ENCODE measurements at regions not wholly inside any gene's neighbourhood (a gene's known extent, or its start where the extent isn't known, plus 50 kb on each side); places are given as distances from the start of the nearest gene placed in this dataset.

DNA sequence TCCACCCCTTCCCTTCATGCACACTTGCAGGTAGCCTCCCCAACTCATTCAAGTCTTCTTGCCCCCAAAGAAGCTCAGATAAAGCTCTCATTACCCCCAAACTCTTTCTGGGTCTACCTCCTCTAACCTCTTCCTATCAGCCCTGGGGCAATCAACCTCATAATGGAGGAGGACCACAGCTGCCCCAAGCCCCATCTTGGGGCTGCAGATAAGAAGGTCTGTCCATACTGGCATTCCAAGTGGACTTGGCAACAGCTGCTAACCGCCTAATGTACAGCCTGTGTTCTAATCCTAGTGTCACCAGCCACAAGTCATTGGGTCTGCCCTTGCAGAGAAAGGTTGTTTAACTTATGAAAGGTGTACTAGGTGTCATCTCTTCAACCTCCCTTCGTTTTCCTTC lies 107.4 kb upstream of the ADGRF1 start:
- no peaks in the 10 kb centered on the region; the same call in 2 of the 3 replicates for H3K9me3 Mint-ChIP-seq
- no peaks in the 10 kb centered on the region for H3K36me3 ChIP-seq (ENCODE audit: insufficient read depth)
- no peaks in the 10 kb centered on the region for H3K27me3 ChIP-seq (ENCODE audit: insufficient read depth)
- no peaks in the 10 kb centered on the region for H4K20me1 ChIP-seq (replicated peaks; ENCODE audit: insufficient read depth)
- no peak overlapping the region for H3K4me3 Mint-ChIP-seq
- no peak overlapping the region for H2AFZ ChIP-seq
- DNase-seq (ENCODE audit: low spot score) (no peak), ATAC-seq (no peak)
- H3K27ac ChIP-seq (ENCODE audit: low read depth): no peak overlapping the region
- peaks cover 38% of the 10 kb centered on the region for H3K4me1 Mint-ChIP-seq
- no peak overlapping the region for H3K4me2 ChIP-seq
- peaks cover 5% of the 10 kb centered on the region for H3K27me3 Mint-ChIP-seq (ENCODE audit: insufficient read depth, low read depth, poor library complexity)
- 0 out of 2 replicates have a peak, but pooled peaks cover 6% of the 10 kb centered on the region for H3K9me2 ChIP-seq (ENCODE audit: insufficient read depth)
- H3K79me2 ChIP-seq (replicated peaks; ENCODE audit: insufficient read depth): no peaks in the 10 kb centered on the region
- peaks cover 32% of the 10 kb centered on the region for H3K4me1 ChIP-seq (ENCODE audit: insufficient read depth)
- TF ChIP-seq, protein P1, sequence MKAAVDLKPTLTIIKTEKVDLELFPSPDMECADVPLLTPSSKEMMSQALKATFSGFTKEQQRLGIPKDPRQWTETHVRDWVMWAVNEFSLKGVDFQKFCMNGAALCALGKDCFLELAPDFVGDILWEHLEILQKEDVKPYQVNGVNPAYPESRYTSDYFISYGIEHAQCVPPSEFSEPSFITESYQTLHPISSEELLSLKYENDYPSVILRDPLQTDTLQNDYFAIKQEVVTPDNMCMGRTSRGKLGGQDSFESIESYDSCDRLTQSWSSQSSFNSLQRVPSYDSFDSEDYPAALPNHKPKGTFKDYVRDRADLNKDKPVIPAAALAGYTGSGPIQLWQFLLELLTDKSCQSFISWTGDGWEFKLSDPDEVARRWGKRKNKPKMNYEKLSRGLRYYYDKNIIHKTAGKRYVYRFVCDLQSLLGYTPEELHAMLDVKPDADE (IDR thresholded peaks at IDR 0.05): no peak
- TF ChIP-seq, protein P2, sequence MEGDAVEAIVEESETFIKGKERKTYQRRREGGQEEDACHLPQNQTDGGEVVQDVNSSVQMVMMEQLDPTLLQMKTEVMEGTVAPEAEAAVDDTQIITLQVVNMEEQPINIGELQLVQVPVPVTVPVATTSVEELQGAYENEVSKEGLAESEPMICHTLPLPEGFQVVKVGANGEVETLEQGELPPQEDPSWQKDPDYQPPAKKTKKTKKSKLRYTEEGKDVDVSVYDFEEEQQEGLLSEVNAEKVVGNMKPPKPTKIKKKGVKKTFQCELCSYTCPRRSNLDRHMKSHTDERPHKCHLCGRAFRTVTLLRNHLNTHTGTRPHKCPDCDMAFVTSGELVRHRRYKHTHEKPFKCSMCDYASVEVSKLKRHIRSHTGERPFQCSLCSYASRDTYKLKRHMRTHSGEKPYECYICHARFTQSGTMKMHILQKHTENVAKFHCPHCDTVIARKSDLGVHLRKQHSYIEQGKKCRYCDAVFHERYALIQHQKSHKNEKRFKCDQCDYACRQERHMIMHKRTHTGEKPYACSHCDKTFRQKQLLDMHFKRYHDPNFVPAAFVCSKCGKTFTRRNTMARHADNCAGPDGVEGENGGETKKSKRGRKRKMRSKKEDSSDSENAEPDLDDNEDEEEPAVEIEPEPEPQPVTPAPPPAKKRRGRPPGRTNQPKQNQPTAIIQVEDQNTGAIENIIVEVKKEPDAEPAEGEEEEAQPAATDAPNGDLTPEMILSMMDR (conservative IDR thresholded peaks at IDR 0.05; ENCODE audit: low read depth in 2 of 2): no peak
- TF ChIP-seq JUNB (IDR thresholded peaks at IDR 0.05; ENCODE audit: unreplicated experiment) (no peak), EZH2 (IDR thresholded peaks at IDR 0.05; ENCODE audit: low read depth, unreplicated experiment) (no peak), ZNF114 (CRISPR knock-in tag; IDR thresholded peaks at IDR 0.05) (no peak)
- no peak overlapping the region for H3K27ac Mint-ChIP-seq
- no peaks in the 10 kb centered on the region for H3K36me3 Mint-ChIP-seq (ENCODE audit: low read depth)
- H3K4me3 ChIP-seq: no peak overlapping the region
- H3F3A ChIP-seq (replicated peaks; ENCODE audit: low read depth): no peaks in the 10 kb centered on the region

DNA sequence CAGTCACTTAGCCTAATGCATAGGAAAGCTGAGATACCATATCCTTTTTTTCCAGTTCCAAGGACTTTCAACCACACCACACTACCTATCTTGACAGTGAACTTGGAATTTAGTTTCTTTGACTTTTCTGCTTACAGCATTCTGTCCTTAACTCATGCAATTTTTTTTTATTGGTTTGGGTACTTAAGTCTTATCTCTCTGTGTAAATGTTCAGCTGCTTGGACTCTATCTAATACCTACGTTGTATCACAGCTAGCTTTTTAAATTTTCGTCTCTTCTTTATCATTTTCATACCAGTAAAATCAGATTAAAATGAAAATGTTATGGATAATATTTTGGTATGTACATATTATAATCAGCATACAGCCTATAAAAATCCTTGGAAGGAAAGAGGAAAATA lies 106.9 kb upstream of the ADGRF1 start:
- no peaks in the 10 kb centered on the region for H3K27me3 ChIP-seq (ENCODE audit: insufficient read depth)
- H3K4me1 ChIP-seq (ENCODE audit: insufficient read depth): peaks cover 37% of the 10 kb centered on the region
- ATAC-seq (no peak), DNase-seq (ENCODE audit: low spot score) (no peak)
- H3K4me3 ChIP-seq: no peak overlapping the region
- H3K4me2 ChIP-seq: no peak overlapping the region
- peaks cover 43% of the 10 kb centered on the region for H3K4me1 Mint-ChIP-seq
- H3K79me2 ChIP-seq (replicated peaks; ENCODE audit: insufficient read depth): no peaks in the 10 kb centered on the region
- no peak overlapping the region for H3K4me3 Mint-ChIP-seq
- H2AFZ ChIP-seq: no peak overlapping the region
- H3K36me3 ChIP-seq (ENCODE audit: insufficient read depth): no peaks in the 10 kb centered on the region
- no peaks in the 10 kb centered on the region for H4K20me1 ChIP-seq (replicated peaks; ENCODE audit: insufficient read depth)
- no peaks in the 10 kb centered on the region for H3K36me3 Mint-ChIP-seq (ENCODE audit: low read depth)
- H3F3A ChIP-seq (replicated peaks; ENCODE audit: low read depth): no peaks in the 10 kb centered on the region
- 0 out of 2 replicates have a peak, but pooled peaks cover 6% of the 10 kb centered on the region for H3K9me2 ChIP-seq (ENCODE audit: insufficient read depth)
- H3K27ac Mint-ChIP-seq: no peak overlapping the region
- no peaks in the 10 kb centered on the region; the same call in 2 of the 3 replicates for H3K9me3 Mint-ChIP-seq
- TF ChIP-seq ZNF114 (CRISPR knock-in tag; IDR thresholded peaks at IDR 0.05): no peak
- no peak for TF ChIP-seq EZH2phosphoT487 (IDR thresholded peaks at IDR 0.05; ENCODE audit: unreplicated experiment)
- no peak for TF ChIP-seq ZNF331 (CRISPR knock-in tag; IDR thresholded peaks at IDR 0.05; ENCODE audit: low read depth)
- no peak overlapping the region for H3K27ac ChIP-seq (ENCODE audit: low read depth)
- H3K27me3 Mint-ChIP-seq (ENCODE audit: insufficient read depth, low read depth, poor library complexity): peaks cover 5% of the 10 kb centered on the region

DNA sequence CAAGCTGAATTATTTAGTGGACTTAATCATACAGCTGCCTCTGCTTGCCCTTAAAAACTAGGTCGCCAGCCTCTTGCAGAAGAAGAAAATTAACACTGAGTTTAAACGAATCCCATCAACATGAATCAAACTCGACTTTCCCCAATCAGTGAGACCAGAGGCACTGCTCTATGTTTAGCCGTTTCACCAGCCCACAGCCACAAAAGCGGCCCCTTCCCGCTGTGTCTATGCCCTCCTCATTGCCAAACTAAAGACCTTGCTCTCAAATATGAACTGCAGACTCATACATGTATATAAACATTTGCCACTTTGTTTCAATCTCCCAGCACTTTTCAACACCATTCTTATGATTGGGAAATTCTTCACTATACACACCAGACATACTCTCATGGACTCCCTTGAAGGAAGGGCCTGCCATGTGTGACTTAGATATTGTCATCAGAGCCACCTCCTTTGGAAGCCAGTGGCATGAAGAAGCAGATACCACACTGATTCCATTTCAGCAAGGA lies 105.8 kb upstream of the ADGRF1 start:
- Histone ChIP-seq H3K36me3 (ENCODE audit: insufficient read depth) (no peaks in the 10 kb centered on the region), H3K4me3 (no peak overlapping the region), H3K4me2 (no peak overlapping the region), H3F3A (replicated peaks; ENCODE audit: low read depth) (no peaks in the 10 kb centered on the region), H4K20me1 (replicated peaks; ENCODE audit: insufficient read depth) (no peaks in the 10 kb centered on the region), H2AFZ (no peak overlapping the region), H3K4me1 (ENCODE audit: insufficient read depth) (peaks cover 38% of the 10 kb centered on the region), H3K27ac (ENCODE audit: low read depth) (no peak overlapping the region), H3K27me3 (ENCODE audit: insufficient read depth) (no peaks in the 10 kb centered on the region), H3K79me2 (replicated peaks; ENCODE audit: insufficient read depth) (no peaks in the 10 kb centered on the region), H3K9me2 (ENCODE audit: insufficient read depth) (peaks cover 6% of the 10 kb centered on the region; the same call in 1 of the 2 replicates)
- ATAC-seq (no peak), DNase-seq (ENCODE audit: low spot score) (no peak)
- Mint-ChIP-seq H3K4me3 (no peak overlapping the region), H3K4me1 (peaks cover 40% of the 10 kb centered on the region), H3K9me3 (no peaks in the 10 kb centered on the region; the same call in 2 of the 3 replicates), H3K36me3 (ENCODE audit: low read depth) (no peaks in the 10 kb centered on the region), H3K27me3 (ENCODE audit: insufficient read depth, low read depth, poor library complexity) (peaks cover 7% of the 10 kb centered on the region), H3K27ac (no peak overlapping the region)
- TF ChIP-seq, protein P3, sequence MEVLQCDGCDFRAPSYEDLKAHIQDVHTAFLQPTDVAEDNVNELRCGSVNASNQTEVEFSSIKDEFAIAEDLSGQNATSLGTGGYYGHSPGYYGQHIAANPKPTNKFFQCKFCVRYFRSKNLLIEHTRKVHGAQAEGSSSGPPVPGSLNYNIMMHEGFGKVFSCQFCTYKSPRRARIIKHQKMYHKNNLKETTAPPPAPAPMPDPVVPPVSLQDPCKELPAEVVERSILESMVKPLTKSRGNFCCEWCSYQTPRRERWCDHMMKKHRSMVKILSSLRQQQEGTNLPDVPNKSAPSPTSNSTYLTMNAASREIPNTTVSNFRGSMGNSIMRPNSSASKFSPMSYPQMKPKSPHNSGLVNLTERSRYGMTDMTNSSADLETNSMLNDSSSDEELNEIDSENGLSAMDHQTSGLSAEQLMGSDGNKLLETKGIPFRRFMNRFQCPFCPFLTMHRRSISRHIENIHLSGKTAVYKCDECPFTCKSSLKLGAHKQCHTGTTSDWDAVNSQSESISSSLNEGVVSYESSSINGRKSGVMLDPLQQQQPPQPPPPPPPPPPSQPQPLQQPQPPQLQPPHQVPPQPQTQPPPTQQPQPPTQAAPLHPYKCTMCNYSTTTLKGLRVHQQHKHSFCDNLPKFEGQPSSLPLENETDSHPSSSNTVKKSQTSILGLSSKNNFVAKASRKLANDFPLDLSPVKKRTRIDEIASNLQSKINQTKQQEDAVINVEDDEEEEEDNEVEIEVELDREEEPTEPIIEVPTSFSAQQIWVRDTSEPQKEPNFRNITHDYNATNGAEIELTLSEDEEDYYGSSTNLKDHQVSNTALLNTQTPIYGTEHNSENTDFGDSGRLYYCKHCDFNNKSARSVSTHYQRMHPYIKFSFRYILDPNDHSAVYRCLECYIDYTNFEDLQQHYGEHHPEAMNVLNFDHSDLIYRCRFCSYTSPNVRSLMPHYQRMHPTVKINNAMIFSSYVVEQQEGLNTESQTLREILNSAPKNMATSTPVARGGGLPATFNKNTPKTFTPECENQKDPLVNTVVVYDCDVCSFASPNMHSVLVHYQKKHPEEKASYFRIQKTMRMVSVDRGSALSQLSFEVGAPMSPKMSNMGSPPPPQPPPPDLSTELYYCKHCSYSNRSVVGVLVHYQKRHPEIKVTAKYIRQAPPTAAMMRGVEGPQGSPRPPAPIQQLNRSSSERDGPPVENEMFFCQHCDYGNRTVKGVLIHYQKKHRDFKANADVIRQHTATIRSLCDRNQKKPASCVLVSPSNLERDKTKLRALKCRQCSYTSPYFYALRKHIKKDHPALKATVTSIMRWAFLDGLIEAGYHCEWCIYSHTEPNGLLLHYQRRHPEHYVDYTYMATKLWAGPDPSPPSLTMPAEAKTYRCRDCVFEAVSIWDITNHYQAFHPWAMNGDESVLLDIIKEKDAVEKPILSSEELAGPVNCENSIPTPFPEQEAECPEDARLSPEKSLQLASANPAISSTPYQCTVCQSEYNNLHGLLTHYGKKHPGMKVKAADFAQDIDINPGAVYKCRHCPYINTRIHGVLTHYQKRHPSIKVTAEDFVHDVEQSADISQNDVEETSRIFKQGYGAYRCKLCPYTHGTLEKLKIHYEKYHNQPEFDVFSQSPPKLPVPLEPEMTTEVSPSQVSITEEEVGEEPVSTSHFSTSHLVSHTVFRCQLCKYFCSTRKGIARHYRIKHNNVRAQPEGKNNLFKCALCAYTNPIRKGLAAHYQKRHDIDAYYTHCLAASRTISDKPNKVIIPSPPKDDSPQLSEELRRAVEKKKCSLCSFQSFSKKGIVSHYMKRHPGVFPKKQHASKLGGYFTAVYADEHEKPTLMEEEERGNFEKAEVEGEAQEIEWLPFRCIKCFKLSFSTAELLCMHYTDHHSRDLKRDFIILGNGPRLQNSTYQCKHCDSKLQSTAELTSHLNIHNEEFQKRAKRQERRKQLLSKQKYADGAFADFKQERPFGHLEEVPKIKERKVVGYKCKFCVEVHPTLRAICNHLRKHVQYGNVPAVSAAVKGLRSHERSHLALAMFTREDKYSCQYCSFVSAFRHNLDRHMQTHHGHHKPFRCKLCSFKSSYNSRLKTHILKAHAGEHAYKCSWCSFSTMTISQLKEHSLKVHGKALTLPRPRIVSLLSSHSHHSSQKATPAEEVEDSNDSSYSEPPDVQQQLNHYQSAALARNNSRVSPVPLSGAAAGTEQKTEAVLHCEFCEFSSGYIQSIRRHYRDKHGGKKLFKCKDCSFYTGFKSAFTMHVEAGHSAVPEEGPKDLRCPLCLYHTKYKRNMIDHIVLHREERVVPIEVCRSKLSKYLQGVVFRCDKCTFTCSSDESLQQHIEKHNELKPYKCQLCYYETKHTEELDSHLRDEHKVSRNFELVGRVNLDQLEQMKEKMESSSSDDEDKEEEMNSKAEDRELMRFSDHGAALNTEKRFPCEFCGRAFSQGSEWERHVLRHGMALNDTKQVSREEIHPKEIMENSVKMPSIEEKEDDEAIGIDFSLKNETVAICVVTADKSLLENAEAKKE (CRISPR knock-in tag; IDR thresholded peaks at IDR 0.05): no peak
- TF ChIP-seq JUNB (IDR thresholded peaks at IDR 0.05; ENCODE audit: unreplicated experiment): no peak

Measured in GM23338 (cell line).